ENCODE measurements at regions not wholly inside any gene's neighbourhood (a gene's known extent, or its start where the extent isn't known, plus 50 kb on each side); places are given as distances from the start of the nearest gene placed in this dataset.

- peaks cover 0 to 4% (median 2%) of the 10 kb centered on the region in 3 donors for H3K9me3 Mint-ChIP-seq
- peaks cover 0 to 5% (median 0%) of the 10 kb centered on the region in 3 donors for H3K4me1 Mint-ChIP-seq
- H3K27me3 Mint-ChIP-seq = peaks cover under 1% of the 10 kb centered on the region
- H3K27ac Mint-ChIP-seq = no peak overlapping the region
- H3K4me3 Mint-ChIP-seq = no peak overlapping the region
- H3K36me3 Mint-ChIP-seq = no peaks in the 10 kb centered on the region
Measured at GRCh38 chr3:140748-141330, 55.7 kb upstream of the CHL1 start.
